Mononuclear cell (primary cell): ENCODE measurements at regions not wholly inside any gene's neighbourhood (a gene's known extent, or its start where the extent isn't known, plus 50 kb on each side); places are given as distances from the start of the nearest gene placed in this dataset.

Experiments used
- H3K27me3 ChIP-seq: 2 replicates; pipeline ENCODE4 v1.6.0; 2011; ENCODE audit warnings: low read length, control low read depth; ENCODE audit not compliant: insufficient read depth
- H3K4me1 ChIP-seq: 2 replicates; pipeline ENCODE4 v1.5.1; 2011; ENCODE audit warnings: mild to moderate bottlenecking, low read length, control low read depth; ENCODE audit not compliant: insufficient read depth
- H3K4me3 ChIP-seq: 2 replicates; pipeline ENCODE4 v1.5.1; 2011; ENCODE audit warnings: mild to moderate bottlenecking, low read length, moderate library complexity
- H3K9me3 ChIP-seq: 2 replicates; pipeline ENCODE4 v1.5.1; 2011; ENCODE audit warnings: low read depth, mild to moderate bottlenecking, control low read depth, low read length

DNA sequence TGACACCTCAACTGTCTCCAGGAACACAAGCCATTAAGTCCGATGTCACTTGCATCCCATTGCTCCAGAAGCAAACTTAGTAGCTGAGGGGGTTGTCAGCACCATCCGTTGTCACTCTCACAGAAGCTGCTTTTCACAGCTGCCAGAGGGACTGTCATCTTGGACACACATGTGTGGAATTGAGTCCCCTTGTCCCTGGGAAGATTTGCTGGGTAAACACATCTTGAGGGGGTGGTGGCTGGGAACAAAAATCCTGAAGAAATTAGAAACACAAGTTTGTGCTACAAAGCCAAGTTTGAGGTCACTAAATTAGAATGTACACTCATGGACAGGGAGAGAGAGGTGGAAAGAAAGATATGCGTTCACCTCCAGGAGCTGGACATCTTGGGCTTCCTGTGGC lies 55.2 kb upstream of the ADRA1B start:
- Histone ChIP-seq H3K9me3 (no peaks in the 10 kb centered on the region), H3K27me3 (peaks cover 6% of the 10 kb centered on the region), H3K4me1 (no peaks in the 10 kb centered on the region), H3K4me3 (no peak overlapping the region)

- H3K4me3 ChIP-seq = no peak overlapping the region
- H3K9me3 ChIP-seq = no peaks in the 10 kb centered on the region
- no peaks in the 10 kb centered on the region for H3K4me1 ChIP-seq
- H3K27me3 ChIP-seq = peaks cover 10% of the 10 kb centered on the region
Observed at GRCh38 chr5:159864885-159865691, 51.2 kb upstream of the ADRA1B start.

- Histone ChIP-seq H3K4me3 (no peak overlapping the region), H3K4me1 (no peaks in the 10 kb centered on the region), H3K9me3 (no peaks in the 10 kb centered on the region), H3K27me3 (peaks cover 10% of the 10 kb centered on the region)
Observed at GRCh38 chr5:159866093-159866492, 50.2 kb upstream of the ADRA1B start.
